H1 (cell line): ENCODE measurements at regions not wholly inside any gene's neighbourhood (a gene's known extent, or its start where the extent isn't known, plus 50 kb on each side); places are given as distances from the start of the nearest gene placed in this dataset.

Source experiments
- ASH2L ChIP-seq: fragments of 200-600, 300-600 bp; sonication (generic); IDR thresholded peaks from one replicate; pipeline ENCODE4 v1.7.1; 2017; ENCODE audit warnings: low read length
- CEBPB ChIP-seq: IDR thresholded peaks from 2 replicates; pipeline ENCODE4 v1.6.1; 2012; ENCODE audit warnings: low read depth, low read length
- KDM1A ChIP-seq: fragments of 200-600, 300-600 bp; sonication (generic); IDR thresholded peaks from 2 replicates; pipeline ENCODE4 v1.7.1; 2016; ENCODE audit warnings: mild to moderate bottlenecking, low read length, borderline replicate concordance
- RBBP5 ChIP-seq: IDR thresholded peaks from 2 replicates; pipeline ENCODE4 v1.7.1; 2012; ENCODE audit warnings: low read depth, mild to moderate bottlenecking, inconsistent platforms, low read length, moderate library complexity, borderline replicate concordance
- RFX5 ChIP-seq: IDR thresholded peaks from 2 replicates; pipeline ENCODE4 v1.6.1; 2011; ENCODE audit warnings: low read depth, low read length, improper control_type of control experiment, borderline replicate concordance
- SIX5 ChIP-seq: IDR thresholded peaks from 2 replicates; pipeline ENCODE4 v1.6.1; 2011; ENCODE audit warnings: mild to moderate bottlenecking, low read depth, low read length
- SRF ChIP-seq: IDR thresholded peaks from 2 replicates; pipeline ENCODE4 v1.6.1; 2011; ENCODE audit warnings: mild to moderate bottlenecking, low read depth, low read length, moderate library complexity

- TF ChIP-seq RBBP5 (no peak), CEBPB (no peak), RFX5 (no peak), SRF (no peak), SIX5 (no peak), ASH2L (no peak), KDM1A (no peak)
- TF ChIP-seq, all 59 proteins: peak for 0
These were observed 58.1 kb upstream of the SNAP91 start (continued) for GRCh38 chr6:83767033-83767432.
